GM19372 (cell line): ENCODE measurements at regions not wholly inside any gene's neighbourhood (a gene's known extent, or its start where the extent isn't known, plus 50 kb on each side); places are given as distances from the start of the nearest gene placed in this dataset.
"Not testable (repeated sequence)": the region's sequence is repeated elsewhere in the genome, so short reads cannot be mapped to it uniquely, and the experiment has no call there.

ENCODE experiments used
- ATAC-seq: cut with Tn5 transposase; IDR thresholded peaks from one replicate; pipeline ENCODE4 v1.9.1; 2021; ENCODE audit warnings: mild to moderate bottlenecking, low read depth, moderate library complexity; ENCODE audit not compliant: unreplicated experiment

- ATAC-seq = no peak
These were observed 881.4 kb downstream of the DIPK2A start for GRCh38 chr3:144852999-144853398.

GRCh38 chr3:144854020-144854419, 882.4 kb downstream of the DIPK2A start:
- not testable (repeated sequence) for ATAC-seq

DNA sequence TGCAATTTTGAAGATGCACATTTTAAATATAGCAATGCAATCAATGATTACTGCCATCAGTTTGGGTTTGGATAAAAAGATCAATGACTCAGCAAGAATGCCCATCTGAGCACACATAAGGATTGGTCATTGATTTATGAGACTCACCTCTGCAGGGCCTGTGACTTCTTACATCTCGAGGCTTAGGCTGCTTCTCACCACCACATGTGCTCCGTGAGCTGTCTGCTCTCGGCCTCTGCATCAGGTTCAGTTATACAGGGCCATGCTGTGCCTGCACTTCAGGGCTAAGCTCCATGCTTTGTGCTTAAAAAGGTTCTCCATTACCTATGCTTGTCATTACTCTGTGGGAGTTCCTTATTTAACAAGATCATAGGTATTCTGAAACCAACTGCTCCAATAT, 887.5 kb downstream of the DIPK2A start:
- ATAC-seq = no peak

DNA sequence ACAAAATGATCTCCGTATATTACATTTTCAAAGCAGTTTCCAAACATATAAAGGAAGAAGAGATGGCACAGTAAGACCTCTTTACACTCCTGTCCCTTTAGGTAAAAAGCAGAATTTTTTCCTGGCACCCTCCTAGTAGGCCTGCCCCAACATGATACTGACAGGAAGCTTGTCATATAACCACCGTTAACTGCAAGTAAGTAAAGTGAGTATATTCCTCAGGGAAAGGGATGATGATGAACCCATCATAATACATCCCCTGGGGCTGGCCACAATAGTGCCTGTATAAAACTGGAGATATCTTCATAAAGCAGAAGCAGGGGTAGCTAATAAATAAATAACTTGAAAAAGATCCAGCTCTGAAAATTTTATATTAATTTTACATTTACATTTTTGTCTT, 893.0 kb downstream of the DIPK2A start:
- no peak for ATAC-seq

- ATAC-seq = no peak
These were observed 894.3 kb downstream of the DIPK2A start for GRCh38 chr3:144865948-144866347.

- no peak for ATAC-seq
These were observed 894.9 kb downstream of the DIPK2A start for GRCh38 chr3:144866476-144866875.

- no peak for ATAC-seq
These were observed 896.9 kb downstream of the DIPK2A start for GRCh38 chr3:144868506-144868905.

- ATAC-seq = no peak
These were observed 901.4 kb downstream of the DIPK2A start for GRCh38 chr3:144873066-144873465.

DNA sequence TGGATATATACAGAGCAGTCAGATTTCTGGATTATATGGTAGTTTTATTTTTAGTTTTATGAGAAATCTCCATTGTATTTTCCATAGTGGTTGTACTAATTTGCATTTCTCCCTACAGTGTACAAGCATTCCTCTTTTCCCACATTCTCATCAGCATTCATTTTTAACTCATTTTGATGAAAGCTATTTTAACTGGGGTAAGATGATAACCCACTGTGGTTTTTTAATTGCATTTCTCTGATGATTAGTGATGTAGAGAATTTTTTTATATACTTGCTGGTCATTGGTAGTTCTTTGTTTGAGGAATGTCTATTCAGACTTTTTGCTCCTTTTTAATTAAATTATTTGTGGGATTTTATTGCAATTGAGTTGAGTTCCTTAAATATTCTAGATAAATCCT, 903.6 kb downstream of the DIPK2A start:
- no peak for ATAC-seq

GRCh38 chr3:144877356-144877755, 905.7 kb downstream of the DIPK2A start:
- ATAC-seq = no peak

DNA sequence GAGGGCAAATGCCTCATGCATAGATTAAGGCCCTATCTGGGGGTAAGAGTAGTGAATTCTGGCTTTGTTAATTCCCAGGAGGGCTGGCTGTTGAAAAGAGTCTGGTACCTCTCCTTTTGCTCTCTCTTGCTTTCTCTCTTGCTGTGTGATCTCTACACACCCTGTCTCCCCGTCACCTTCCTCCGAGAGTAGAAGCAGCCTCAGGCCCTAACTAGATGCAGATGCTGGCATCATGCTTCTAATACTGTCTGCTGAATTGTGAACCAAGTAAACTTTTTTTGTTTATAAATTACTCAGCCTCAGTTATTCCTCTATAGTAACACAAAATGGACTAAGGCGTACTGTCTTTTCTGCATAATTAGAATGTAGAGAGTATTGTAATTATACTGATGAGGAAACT, 908.1 kb downstream of the DIPK2A start:
- no peak for ATAC-seq

DNA sequence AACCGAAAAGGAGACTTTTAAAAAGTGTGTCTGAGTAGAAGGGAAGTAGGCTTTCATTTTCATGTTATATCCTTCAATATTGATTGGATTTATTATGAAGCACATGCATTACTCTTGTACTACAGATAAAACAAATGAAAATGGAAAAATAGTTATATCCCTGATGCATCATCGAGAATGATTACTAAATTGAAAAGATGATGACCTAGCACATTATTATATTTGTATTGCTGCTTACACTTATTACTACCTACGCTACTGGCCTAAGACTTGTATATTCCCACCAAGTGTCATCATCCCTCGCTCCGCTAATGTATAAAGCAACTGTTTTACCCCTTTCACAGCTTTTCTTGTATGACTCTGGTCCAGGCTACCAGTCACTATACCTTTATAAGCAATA, 922.4 kb downstream of the DIPK2A start:
- no peak for ATAC-seq

DNA sequence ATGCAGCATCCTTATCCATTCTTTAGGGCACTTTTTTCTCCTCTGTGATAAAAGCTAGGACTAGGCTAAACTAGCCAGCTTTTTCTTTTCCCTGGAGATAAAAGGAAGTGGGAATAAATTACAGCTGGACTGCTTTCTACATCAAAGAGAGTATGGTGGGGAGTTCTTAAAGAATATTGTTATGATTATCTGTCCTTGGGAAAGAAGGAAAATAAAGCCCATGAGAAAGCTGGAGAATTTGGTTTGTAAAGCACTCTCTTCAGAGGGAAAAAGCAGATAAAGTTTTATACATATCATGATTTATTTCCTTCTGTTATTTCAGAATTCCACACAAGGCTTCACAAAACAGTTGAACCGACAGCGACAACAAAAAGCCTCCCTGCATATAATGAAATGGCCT, 923.0 kb downstream of the DIPK2A start:
- ATAC-seq = no peak

GRCh38 chr3:144900366-144900765, 928.7 kb downstream of the DIPK2A start:
- ATAC-seq = no peak

DNA sequence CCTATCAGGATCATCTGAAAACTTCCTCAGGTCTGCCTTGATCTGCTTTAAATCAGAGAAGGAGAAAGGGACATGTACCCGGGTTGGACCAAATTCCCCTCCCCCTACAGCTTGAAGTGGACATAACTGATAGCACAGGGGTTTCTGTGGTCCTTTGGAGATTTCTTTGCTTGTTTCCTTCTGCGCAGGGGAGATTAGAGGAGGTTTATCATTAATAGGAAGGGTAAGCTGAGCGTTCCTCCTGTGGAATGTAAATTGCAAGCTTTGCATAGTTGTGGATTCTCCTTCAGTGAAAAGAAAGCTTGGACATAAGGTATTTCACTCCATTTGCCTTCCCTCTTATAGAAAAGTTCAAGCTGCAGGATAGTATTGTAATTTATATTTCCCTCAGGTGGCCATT, 936.0 kb downstream of the DIPK2A start:
- not testable (repeated sequence) for ATAC-seq

GRCh38 chr3:144912968-144913367, 941.3 kb downstream of the DIPK2A start:
- ATAC-seq = no peak

DNA sequence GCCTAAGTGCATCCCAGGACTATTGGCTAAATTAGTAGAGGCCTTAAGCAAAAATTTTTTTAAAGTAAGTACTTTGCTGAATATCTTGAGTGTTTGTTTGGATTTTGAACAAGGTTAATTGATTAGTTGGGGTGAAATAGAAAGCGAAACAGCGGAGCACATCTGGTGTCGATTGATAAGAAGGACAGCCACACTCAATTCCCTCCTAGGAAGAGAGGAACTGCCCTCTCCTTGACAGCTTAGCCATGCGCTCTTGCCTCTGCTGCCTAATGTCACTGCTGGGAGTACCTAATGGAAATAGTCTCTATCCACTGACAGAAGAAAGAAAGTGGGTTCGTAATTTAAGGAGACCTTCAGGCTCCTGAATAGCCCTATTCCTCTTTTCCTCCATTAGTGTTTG, 943.6 kb downstream of the DIPK2A start:
- ATAC-seq = no peak

GRCh38 chr3:144921710-144922109, 950.1 kb downstream of the DIPK2A start:
- no peak for ATAC-seq

DNA sequence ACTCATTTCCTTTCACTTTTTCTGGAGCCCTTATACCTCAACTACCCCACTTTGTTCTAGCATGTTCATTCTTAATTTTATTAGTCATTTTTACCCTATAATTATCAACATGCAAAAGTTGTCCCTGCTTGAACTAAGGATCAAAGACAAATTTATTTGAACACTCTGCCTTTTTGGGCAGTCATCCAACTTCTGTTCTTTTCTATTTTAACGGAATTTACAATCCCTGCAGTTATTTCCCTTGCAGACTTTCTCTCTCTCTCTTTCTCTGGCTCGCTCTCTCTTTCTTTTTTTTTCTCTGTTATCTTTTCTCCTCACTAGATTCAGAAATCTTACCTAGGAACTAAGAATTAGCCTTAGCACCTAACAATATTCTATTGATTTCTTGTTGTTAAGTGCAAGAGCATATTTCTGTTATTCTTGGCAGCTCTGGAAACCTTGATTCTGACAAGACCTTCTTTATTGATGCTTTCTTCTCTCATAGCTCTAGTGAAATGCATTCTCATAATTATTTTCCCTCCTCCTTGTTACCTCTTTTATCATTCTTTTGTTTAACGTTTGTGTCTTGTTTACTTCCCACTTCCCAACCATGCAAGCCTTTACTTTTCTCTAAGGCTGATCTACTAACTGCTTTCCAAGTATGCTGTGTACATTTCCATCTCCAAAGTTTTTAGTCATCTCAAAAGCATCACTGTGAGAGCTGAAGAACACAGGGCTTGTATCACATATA, 951.6 kb downstream of the DIPK2A start:
- ATAC-seq = no peak

- no peak for ATAC-seq
These were observed 958.8 kb downstream of the DIPK2A start for GRCh38 chr3:144930431-144930830.

DNA sequence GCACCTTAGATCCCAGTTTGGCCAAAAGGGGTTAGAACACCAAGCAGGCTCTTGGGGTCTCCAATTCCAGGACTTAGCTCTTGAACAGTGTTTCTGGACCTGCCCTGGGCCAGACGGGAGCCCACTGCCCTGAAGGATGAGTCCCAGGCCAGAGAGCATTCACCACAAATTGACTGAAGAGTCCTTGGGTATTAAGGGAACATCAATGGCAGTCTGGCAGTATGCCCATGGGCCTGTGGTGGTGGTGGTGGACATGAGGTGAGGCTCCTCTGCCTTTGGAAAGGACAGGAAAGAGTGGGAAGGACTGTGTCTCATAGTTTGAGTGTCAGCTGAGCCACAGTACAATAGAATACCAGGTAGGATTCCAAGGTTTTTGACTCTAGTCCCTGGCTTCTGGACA, 960.0 kb downstream of the DIPK2A start:
- no peak for ATAC-seq

- no peak for ATAC-seq
These were observed 970.6 kb downstream of the DIPK2A start for GRCh38 chr3:144942093-144942837.
